Muscle of leg (tissue), 3 donors: ENCODE measurements at regions not wholly inside any gene's neighbourhood (a gene's known extent, or its start where the extent isn't known, plus 50 kb on each side); places are given as distances from the start of the nearest gene placed in this dataset.
"Not testable (repeated sequence)": the region's sequence is repeated elsewhere in the genome, so short reads cannot be mapped to it uniquely, and the experiment has no call there.

ENCODE experiments used
- DNase-seq: peaks from one replicate; pipeline ENCODE4 v3.0.0; 2013
- H3K27ac ChIP-seq: one replicate; pipeline ENCODE4 v1.5.1; 2013; ENCODE audit warnings: mild to moderate bottlenecking, low read length, control low read depth
- H3K27me3 ChIP-seq: one replicate; pipeline ENCODE4 v1.6.1; 2013; ENCODE audit warnings: low read length; ENCODE audit not compliant: control insufficient read depth, insufficient read depth
- H3K36me3 ChIP-seq: one replicate; pipeline ENCODE4 v1.6.1; 2013; ENCODE audit warnings: low read length; ENCODE audit not compliant: control insufficient read depth, insufficient read depth
- H3K4me1 ChIP-seq: one replicate; pipeline ENCODE4 v1.6.1; 2013; ENCODE audit warnings: low read length; ENCODE audit not compliant: control insufficient read depth, insufficient read depth
- H3K4me3 ChIP-seq: one replicate; pipeline ENCODE4 v1.5.1; 2013; ENCODE audit warnings: low read length, control low read depth
- H3K9me3 ChIP-seq: replicated peaks from 2 replicates; pipeline ENCODE4 v1.6.1; 2013; ENCODE audit warnings: low read depth, low read length; ENCODE audit not compliant: control insufficient read depth
- WGBS: methylation state at CpG from one replicate; pipeline ENCODE4 v1.1.5; 2013; ENCODE audit warnings: missing lambda C conversion rate; ENCODE audit not compliant: insufficient coverage; 5-methylcytosine and 5-hydroxymethylcytosine counted together

DNA sequence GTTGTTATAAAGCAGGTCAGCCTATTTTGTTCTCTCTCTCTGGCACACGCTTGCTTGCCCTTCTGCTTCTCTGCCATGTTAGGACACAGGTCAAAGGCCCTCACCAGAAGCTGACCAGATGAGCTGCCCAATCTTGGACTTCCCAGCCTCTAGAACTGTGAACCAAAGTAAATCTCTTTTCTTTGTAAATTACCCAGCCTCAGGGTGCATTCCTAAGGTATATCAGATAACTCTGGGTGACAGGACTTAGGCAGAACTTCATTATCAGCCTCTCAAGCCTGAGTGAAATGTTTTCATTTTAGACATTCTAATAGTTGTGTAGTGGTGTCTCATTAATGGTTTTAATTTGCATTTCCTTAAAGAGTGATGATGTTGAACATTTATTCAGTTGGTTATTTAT, 124.3 kb downstream of the CDRT15L2 start:
- WGBS = 67% methylated on average over 1 of the region's 1 CpG
- H3K27ac ChIP-seq = no peak overlapping the region

DNA sequence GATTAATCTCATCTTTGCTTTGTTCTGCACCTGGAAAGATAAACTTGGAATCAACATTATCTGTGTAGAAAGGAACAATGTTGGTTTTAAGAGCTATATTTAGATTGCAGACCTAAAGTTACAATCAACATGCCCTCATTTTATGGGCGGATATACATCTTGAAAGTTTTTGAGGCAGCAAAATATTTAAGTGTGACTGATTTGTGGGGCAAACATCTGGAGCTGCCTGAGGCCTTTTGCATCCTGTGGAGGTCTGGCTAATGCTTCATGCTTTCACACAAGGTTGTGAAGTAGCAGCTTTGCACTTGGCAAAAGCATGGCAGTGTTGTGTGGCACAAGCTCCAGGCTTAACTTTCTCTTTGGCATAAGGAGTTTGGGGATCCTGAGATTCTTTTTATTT, 125.7 kb downstream of the CDRT15L2 start:
- no CpG with 5 or more reads among the region's 1 CpG for WGBS
- not testable (repeated sequence) for H3K36me3 ChIP-seq, H3K4me3 ChIP-seq, H3K4me1 ChIP-seq, H3K9me3 ChIP-seq, H3K27me3 ChIP-seq, H3K27ac ChIP-seq, DNase-seq

More for the DNA sequence above, 124.3 kb downstream of the CDRT15L2 start:
- no peaks in the 10 kb centered on the region for H3K27me3 ChIP-seq
- H3K9me3 ChIP-seq = no peaks in the 10 kb centered on the region
- no peak overlapping the region for H3K4me3 ChIP-seq
- H3K4me1 ChIP-seq = no peaks in the 10 kb centered on the region
- DNase-seq = no peak
- no peaks in the 10 kb centered on the region for H3K36me3 ChIP-seq

DNA sequence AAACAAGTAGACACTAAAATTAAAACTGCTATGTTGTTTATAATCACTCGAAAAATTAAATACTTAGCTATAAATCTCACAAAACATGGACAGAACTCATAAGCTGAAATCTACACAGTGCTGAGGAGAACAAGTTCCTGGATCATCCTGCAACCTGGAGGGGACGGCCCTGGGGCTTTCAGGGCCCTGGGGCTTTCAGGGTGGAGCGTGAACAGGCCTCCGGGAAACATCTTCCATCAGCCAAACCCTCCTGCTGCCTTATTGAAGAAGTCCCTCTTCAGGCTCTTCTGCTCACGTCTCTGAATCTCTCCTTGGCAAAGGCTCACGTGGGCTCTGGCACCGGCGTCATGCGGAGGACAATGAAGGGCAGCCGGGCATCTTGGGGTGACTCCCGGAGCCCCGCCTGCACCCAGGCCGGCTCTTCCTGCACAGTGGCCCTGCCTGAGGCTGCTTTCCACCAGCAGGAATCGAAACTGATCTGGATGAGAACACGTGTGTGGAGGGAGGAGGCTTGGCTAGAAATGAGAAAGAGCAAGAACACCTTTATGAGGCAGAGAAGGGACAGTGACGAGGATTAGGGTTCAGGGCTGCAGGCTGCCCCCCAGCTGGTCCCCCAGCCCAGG, 127.3 kb downstream of the CDRT15L2 start:
- Histone ChIP-seq H3K27me3 (no peaks in the 10 kb centered on the region), H3K27ac (no peak overlapping the region), H3K4me1 (no peaks in the 10 kb centered on the region), H3K4me3 (no peak overlapping the region), H3K9me3 (no peaks in the 10 kb centered on the region), H3K36me3 (no peaks in the 10 kb centered on the region)
- DNase-seq = no peak
- WGBS = 64% methylated on average over 11 of the region's 16 CpGs

DNA sequence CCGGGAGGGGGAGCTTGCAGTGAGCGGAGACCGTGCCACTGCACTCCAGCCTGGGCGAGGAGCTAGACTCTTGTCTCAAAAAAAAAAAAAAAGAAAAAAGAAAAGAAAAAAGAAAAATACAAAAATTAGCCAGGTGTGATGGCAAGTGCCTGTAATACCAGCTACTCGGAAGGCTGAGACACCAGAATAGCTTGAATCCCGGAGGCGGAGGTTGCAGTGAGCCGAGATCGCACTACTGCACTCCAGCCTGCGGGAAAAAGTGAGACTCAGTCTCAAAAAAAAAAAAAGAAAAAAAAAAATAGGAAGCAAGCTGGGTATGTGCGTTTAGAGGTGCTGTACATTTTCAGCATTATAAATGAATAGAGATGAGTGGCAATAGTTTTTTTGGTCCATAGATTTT, 129.3 kb downstream of the CDRT15L2 start:
- WGBS = 61% methylated on average over 6 of the region's 11 CpGs
- DNase-seq, H3K9me3 ChIP-seq, H3K4me3 ChIP-seq, H3K36me3 ChIP-seq, H3K27me3 ChIP-seq, H3K4me1 ChIP-seq, H3K27ac ChIP-seq: not testable (repeated sequence)

DNA sequence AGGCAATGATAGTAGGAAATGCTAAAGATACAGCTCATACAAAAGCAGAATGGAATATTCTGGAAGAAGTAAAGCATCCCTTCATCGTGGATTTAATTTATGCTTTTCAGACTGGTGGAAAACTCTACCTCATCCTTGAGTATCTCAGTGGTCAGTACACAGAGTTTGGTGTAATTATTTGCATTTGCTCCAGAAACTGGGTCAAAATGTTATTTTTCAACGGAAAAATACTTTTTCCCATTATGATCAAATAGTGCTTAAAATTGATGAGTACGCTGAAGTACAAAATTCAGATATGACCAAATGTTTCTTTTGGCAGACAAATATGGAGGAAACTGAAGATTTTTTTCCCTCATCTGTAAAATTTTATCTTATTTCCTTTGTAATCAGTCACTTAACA, 137.0 kb downstream of the CDRT15L2 start:
- H3K9me3 ChIP-seq, H3K4me1 ChIP-seq, H3K27me3 ChIP-seq, H3K4me3 ChIP-seq, H3K36me3 ChIP-seq: not testable (repeated sequence)
- peak overlapping the region; percentile 55 for H3K27ac ChIP-seq
- WGBS = no CpG with 5 or more reads among the region's 3 CpGs
- peak; percentile 69 for DNase-seq

DNA sequence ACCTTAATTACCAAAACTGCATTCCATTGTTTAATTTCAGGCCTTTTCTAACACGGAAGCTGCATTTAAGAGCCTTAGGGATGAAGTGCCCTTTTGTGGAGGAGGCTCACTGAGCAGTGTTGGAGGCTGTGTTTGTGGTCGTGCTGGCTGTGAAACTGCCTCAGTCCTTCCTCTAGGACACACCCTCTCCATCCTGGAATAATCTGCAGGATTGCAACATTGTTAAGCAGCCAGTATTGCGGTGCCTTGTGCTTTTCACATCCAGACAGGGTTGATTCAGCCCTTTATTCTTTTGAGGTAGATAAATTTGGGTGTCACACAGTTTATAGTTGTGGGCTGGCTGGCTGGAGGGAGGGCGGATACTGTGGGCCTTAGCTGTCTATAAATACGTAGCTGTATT, 141.6 kb downstream of the CDRT15L2 start:
- H3K9me3 ChIP-seq = no peaks in the 10 kb centered on the region
- peak; percentile 29 for DNase-seq
- H3K4me1 ChIP-seq = no peaks in the 10 kb centered on the region
- H3K27ac ChIP-seq = no peak overlapping the region
- H3K27me3 ChIP-seq = no peaks in the 10 kb centered on the region
- no peaks in the 10 kb centered on the region for H3K36me3 ChIP-seq
- H3K4me3 ChIP-seq = no peak overlapping the region
- WGBS = 50% methylated on average over 1 of the region's 5 CpGs

DNA sequence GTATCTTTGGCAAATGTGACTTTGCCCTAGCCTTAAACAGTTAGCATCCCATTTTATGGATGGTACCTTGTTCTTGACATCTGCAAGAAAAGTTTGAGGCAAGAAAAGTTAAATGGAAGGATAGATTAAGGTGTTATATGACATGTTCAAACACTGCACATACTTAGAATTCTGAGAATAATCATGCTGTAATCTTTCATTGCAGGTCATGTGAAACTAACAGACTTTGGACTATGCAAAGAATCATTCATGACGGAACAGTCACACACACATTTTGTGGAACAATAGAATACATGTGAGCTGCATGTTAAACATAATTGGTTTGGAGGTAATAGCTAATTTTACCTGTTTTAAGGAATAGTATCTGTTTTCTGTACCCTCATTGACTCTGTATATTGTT, 144.9 kb downstream of the CDRT15L2 start:
- H3K4me1 ChIP-seq, DNase-seq, H3K27ac ChIP-seq, H3K9me3 ChIP-seq, H3K27me3 ChIP-seq, H3K36me3 ChIP-seq, H3K4me3 ChIP-seq: not testable (repeated sequence)
- no CpG with 5 or more reads among the region's 1 CpG for WGBS

DNA sequence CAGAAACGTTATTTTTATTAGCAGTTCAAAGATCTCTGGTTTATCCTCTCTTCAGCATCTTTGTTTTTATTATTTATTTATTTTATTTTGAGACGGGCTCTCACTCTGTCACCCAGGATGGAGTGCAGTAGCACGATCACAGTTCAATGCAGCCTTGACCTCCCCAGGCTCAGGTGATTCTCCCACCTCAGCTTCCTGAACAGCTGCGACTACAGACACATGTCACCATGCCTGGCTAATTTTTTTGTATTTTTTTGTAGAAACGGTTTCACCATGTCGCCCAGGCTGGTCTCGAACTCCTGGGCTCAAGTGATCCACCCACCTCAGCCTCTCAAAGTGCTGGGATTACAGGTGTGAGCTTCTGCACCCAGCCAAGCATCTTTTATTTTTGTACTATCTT, 147.7 kb downstream of the CDRT15L2 start:
- H3K4me1 ChIP-seq, H3K27me3 ChIP-seq, DNase-seq, H3K4me3 ChIP-seq, H3K36me3 ChIP-seq, H3K9me3 ChIP-seq, H3K27ac ChIP-seq: not testable (repeated sequence)
- WGBS = 100% methylated on average over 3 of the region's 7 CpGs

DNA sequence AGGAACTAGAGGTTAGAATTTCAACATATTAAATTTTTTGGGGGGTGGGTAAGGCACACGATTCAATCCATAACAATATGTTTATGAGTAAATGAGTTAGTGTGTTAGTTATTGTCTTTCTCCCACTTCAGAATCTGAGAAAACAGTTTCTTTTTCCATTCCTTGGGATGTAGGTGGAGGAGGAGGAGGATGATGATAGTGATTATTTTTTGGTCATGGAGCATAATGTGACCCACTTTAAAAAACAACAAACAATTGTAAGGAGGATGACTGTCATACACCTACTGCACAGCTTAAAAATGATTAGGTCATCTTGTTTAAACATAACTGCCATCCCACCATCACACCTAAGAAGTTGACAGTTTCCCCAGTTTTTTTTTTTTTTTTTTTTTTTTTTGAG, 148.7 kb downstream of the CDRT15L2 start:
- H3K27me3 ChIP-seq = no peaks in the 10 kb centered on the region
- H3K36me3 ChIP-seq = no peaks in the 10 kb centered on the region
- H3K4me3 ChIP-seq = no peak overlapping the region
- no peak for DNase-seq
- no CpG with 5 or more reads among the region's 1 CpG for WGBS
- no peaks in the 10 kb centered on the region for H3K4me1 ChIP-seq
- no peak overlapping the region for H3K27ac ChIP-seq
- H3K9me3 ChIP-seq = no peaks in the 10 kb centered on the region

DNA sequence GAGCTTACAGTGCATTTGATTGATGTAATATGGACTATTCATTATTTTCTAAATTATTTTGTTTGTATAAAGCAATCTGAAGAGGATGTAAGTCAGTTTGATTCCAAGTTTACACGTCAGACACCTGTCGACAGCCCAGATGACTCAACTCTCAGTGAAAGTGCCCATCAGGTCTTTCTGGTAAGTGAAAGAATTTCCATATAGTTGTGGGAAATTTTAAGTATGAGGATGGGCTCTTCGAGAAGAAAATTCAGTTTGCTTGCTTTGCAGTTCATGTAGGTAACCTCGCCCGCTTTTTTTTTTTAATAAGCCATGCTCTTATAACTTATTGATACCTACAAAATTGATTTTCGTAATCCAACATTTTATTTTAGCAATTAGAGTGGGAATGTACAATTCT, 151.6 kb downstream of the CDRT15L2 start:
- H3K4me1 ChIP-seq, H3K36me3 ChIP-seq, DNase-seq, H3K4me3 ChIP-seq, H3K27me3 ChIP-seq, H3K9me3 ChIP-seq, H3K27ac ChIP-seq: not testable (repeated sequence)
- no CpG with 5 or more reads among the region's 6 CpGs for WGBS

DNA sequence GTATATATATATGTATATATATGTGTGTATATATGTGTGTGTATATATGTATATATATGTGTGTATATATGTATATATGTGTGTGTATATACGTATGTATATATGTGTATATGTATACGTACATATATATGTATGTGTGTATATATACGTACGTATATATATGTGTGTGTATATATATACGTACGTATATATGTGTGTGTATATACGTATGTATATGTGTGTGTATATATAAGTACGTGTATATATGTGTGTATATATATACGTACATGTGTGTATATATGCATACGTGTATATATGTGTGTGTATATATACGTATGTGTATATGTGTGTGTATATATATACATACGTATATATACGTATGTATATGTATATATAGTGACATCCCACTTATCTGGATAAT, 154.4 kb downstream of the CDRT15L2 start:
- H3K27me3 ChIP-seq = no peaks in the 10 kb centered on the region
- H3K36me3 ChIP-seq = no peaks in the 10 kb centered on the region
- WGBS = no CpG with 5 or more reads among the region's 13 CpGs
- no peak overlapping the region for H3K4me3 ChIP-seq
- H3K27ac ChIP-seq = no peak overlapping the region
- H3K9me3 ChIP-seq = no peaks in the 10 kb centered on the region
- DNase-seq = no peak
- H3K4me1 ChIP-seq = no peaks in the 10 kb centered on the region
